Panc1 (cell line): ENCODE measurements at regions not wholly inside any gene's neighbourhood (a gene's known extent, or its start where the extent isn't known, plus 50 kb on each side); places are given as distances from the start of the nearest gene placed in this dataset.

Source experiments
- ATAC-seq: fragments of 200-7000 bp; cut with Tn5 transposase; 2 replicates; pipeline ENCODE4 v1.9.1; 2020; ENCODE audit warnings: mild to moderate bottlenecking, moderate library complexity
- BruUV-seq: library from RNA; stranded (reverse); fragments of 400-500 nt; replicated peaks from 2 replicates; lab custom pipeline; 2021; lab: Mats Ljungman, UMichigan
- CTCF ChIA-PET: fragments of 300-600 bp; sonication (Branson Sonifier 250); formaldehyde crosslinking; loops from one replicate; lab custom pipeline; 2022; ENCODE audit warnings: antibody characterized with exemption; lab: Charles Lee
- POLR2A ChIA-PET: fragments of 300-600 bp; sonication (Branson Sonifier 250); formaldehyde crosslinking; loops from one replicate; lab custom pipeline; 2022; ENCODE audit warnings: antibody characterized with exemption; lab: Charles Lee
- DNase-seq: peaks from one replicate; pipeline ENCODE4 v3.0.0-alpha.2; 2010; ENCODE audit warnings: low read depth, low spot score
- H3K27ac ChIP-seq: 2 replicates; pipeline ENCODE4 v1.5.1; 2011; ENCODE audit warnings: mild to moderate bottlenecking, low read length, inconsistent platforms
- H3K27me3 ChIP-seq: fragments of 200-500 bp; sonication (Bioruptor generic); 2 replicates; pipeline ENCODE4 v1.6.0; 2014; ENCODE audit warnings: low read length, inconsistent platforms; ENCODE audit not compliant: control insufficient read depth, insufficient read depth
- H3K36me3 ChIP-seq: fragments of 200-500 bp; sonication (Bioruptor generic); 2 replicates; pipeline ENCODE4 v1.5.1; 2014; ENCODE audit warnings: inconsistent platforms, mild to moderate bottlenecking, low read length, moderate library complexity; ENCODE audit not compliant: control insufficient read depth, insufficient read depth
- H3K4me1 ChIP-seq: 2 replicates; pipeline ENCODE4 v1.5.1; 2011; ENCODE audit warnings: inconsistent platforms, mild to moderate bottlenecking, low read length, moderate library complexity; ENCODE audit not compliant: control insufficient read depth, insufficient read depth
- H3K4me3 ChIP-seq, 2 experiments: 2 replicates each; pipeline ENCODE4 v1.5.1; 2011 to 2012; ENCODE audit warnings: low read depth in 2 of 2, low read length in 2 of 2, mild to moderate bottlenecking in 2 of 2, inconsistent platforms in 1 of 2, moderate library complexity in 1 of 2
- H3K9me3 ChIP-seq: fragments of 200-500 bp; sonication (Bioruptor generic); 2 replicates; pipeline ENCODE4 v1.5.1; 2014; ENCODE audit warnings: low read depth, mild to moderate bottlenecking, inconsistent platforms, low read length, moderate library complexity; ENCODE audit not compliant: control insufficient read depth, insufficient read depth
- CTCF ChIP-seq: fragments of 450-650 bp; IDR thresholded peaks from 2 replicates; pipeline ENCODE4 v1.5.1; 2017; ENCODE audit warnings: mild to moderate bottlenecking
- POLR2AphosphoS5 ChIP-seq: IDR thresholded peaks from 2 replicates; pipeline ENCODE4 v1.6.1; 2012; ENCODE audit warnings: mild to moderate bottlenecking, low read depth, low read length, moderate library complexity
- SIN3A ChIP-seq: IDR thresholded peaks from 2 replicates; pipeline ENCODE4 v1.6.1; 2012; ENCODE audit warnings: low read depth, mild to moderate bottlenecking, low read length, moderate library complexity, borderline replicate concordance; ENCODE audit not compliant: insufficient read depth
- TCF7L2 ChIP-seq: IDR thresholded peaks from 2 replicates; pipeline ENCODE4 v1.6.1; 2011; ENCODE audit warnings: mild to moderate bottlenecking, low read depth, low read length, inconsistent platforms
- in situ Hi-C: cut with HindIII; loops from 2 replicates; pipeline ENCODE4 v1.10.0; 2016; ENCODE audit warnings: low sequenced_read_pairs, low pct_unique_long_range_greater_than_20kb
- intact Hi-C: fragments of 100-400 bp; cut with micrococcal nuclease; formaldehyde crosslinking; loops from one replicate; pipeline ENCODE4 v1.10.0; 2022; ENCODE audit not compliant: unreplicated experiment
- TF ChIP-seq, protein P1 (sequence below), 2 experiments: IDR thresholded peaks; 2 replicates each; pipeline ENCODE4 v1.6.1; 2011 to 2012; ENCODE audit warnings: low read depth in 2 of 2, control low read depth in 1 of 2, low read length in 1 of 2, mild to moderate bottlenecking in 1 of 2, moderate library complexity in 1 of 2; ENCODE audit not compliant: insufficient read depth in 1 of 2

GRCh38 chr2:8096484-8096883 lies 585.4 kb upstream of the ID2 start:
- H3K27me3 ChIP-seq, result no peaks in the 10 kb centered on the region
- no TSS peak for BruUV-seq
- ChIA-PET CTCF (no interaction called here), POLR2A (no interaction called here)
- TF ChIP-seq TCF7L2, result no peak
- TF ChIP-seq, protein P1, sequence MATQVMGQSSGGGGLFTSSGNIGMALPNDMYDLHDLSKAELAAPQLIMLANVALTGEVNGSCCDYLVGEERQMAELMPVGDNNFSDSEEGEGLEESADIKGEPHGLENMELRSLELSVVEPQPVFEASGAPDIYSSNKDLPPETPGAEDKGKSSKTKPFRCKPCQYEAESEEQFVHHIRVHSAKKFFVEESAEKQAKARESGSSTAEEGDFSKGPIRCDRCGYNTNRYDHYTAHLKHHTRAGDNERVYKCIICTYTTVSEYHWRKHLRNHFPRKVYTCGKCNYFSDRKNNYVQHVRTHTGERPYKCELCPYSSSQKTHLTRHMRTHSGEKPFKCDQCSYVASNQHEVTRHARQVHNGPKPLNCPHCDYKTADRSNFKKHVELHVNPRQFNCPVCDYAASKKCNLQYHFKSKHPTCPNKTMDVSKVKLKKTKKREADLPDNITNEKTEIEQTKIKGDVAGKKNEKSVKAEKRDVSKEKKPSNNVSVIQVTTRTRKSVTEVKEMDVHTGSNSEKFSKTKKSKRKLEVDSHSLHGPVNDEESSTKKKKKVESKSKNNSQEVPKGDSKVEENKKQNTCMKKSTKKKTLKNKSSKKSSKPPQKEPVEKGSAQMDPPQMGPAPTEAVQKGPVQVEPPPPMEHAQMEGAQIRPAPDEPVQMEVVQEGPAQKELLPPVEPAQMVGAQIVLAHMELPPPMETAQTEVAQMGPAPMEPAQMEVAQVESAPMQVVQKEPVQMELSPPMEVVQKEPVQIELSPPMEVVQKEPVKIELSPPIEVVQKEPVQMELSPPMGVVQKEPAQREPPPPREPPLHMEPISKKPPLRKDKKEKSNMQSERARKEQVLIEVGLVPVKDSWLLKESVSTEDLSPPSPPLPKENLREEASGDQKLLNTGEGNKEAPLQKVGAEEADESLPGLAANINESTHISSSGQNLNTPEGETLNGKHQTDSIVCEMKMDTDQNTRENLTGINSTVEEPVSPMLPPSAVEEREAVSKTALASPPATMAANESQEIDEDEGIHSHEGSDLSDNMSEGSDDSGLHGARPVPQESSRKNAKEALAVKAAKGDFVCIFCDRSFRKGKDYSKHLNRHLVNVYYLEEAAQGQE (IDR thresholded peaks at IDR 0.05; ENCODE audit: insufficient read depth in 1 of 2, low read depth in 2 of 2, low read length in 1 of 2), result no peak
- TF ChIP-seq POLR2AphosphoS5, result no peak
- TF ChIP-seq SIN3A, result no peak
- TF ChIP-seq CTCF, result no peak
- no peak for ATAC-seq
- no peaks in the 10 kb centered on the region for H3K36me3 ChIP-seq
- no peaks in the 10 kb centered on the region for H3K4me1 ChIP-seq
- H3K9me3 ChIP-seq, result no peaks in the 10 kb centered on the region
- in situ Hi-C loops, result no loop called here
- intact Hi-C loops, result no loop called here
- DNase-seq, result no peak
- H3K27ac ChIP-seq, result no peak overlapping the region
- H3K4me3 ChIP-seq, result no peak overlapping the region

DNA sequence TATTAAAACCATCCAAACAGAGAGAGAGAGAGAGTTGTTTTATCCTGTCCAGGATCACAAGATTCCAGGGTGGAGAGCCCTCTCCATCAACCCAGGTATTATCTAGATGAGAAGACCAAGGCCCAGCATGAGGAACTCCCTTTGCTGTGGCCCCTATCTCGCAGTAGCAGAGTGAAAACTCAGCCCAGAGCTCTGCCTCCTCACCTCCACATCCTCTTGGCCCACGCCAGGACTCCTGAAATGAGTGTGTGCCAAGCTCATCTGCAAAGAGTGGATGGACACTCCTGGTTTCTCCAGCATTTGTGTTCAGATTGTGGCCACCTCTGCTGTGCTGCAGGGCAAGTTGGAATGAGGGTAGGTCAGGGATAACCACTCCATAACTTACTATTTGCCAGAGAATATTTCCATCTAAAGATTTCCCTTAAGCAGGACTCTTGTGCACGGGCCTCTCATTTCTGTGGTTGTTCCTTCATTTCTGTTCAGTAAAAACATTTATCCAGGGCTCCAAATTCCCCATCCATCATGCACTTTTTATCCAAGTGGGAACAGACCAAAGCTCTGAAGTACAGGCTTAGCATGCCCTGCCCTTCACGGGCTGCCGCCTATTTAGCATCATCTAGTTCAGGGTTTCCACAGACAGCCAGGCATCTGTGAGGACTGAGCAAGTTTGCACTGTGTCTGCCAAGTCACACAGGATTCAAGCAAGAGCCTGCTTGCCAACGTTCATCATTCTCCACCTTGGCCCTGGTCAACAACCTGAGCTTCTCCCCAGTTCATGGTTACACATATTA lies 583.2 kb upstream of the ID2 start:
- Histone ChIP-seq H3K27me3 (peaks cover 2% of the 10 kb centered on the region), H3K4me3 (no peak overlapping the region), H3K4me1 (no peaks in the 10 kb centered on the region), H3K36me3 (no peaks in the 10 kb centered on the region; the same call in 1 of the 2 replicates), H3K27ac (no peak overlapping the region), H3K9me3 (no peaks in the 10 kb centered on the region)
- CTCF ChIA-PET, result no interaction called here
- in situ Hi-C loops, result no loop called here
- intact Hi-C loops, result no loop called here
- POLR2A ChIA-PET, result no interaction called here
- ATAC-seq (no peak), DNase-seq (no peak)
- no TSS peak for BruUV-seq
- TF ChIP-seq, protein P1 (IDR thresholded peaks at IDR 0.05; ENCODE audit: insufficient read depth in 1 of 2, low read depth in 2 of 2, low read length in 1 of 2), result no peak
- TF ChIP-seq TCF7L2 (no peak), CTCF (no peak), SIN3A (no peak), POLR2AphosphoS5 (no peak)
